ENCODE measurements at regions not wholly inside any gene's neighbourhood (a gene's known extent, or its start where the extent isn't known, plus 50 kb on each side); places are given as distances from the start of the nearest gene placed in this dataset.
"Not testable (repeated sequence)": the region's sequence is repeated elsewhere in the genome, so short reads cannot be mapped to it uniquely, and the experiment has no call there.

GRCh38 chr4:43672265-43672885 is 776.2 kb downstream of the KCTD8 start:
- not testable (repeated sequence) for FAIRE-seq

DNA sequence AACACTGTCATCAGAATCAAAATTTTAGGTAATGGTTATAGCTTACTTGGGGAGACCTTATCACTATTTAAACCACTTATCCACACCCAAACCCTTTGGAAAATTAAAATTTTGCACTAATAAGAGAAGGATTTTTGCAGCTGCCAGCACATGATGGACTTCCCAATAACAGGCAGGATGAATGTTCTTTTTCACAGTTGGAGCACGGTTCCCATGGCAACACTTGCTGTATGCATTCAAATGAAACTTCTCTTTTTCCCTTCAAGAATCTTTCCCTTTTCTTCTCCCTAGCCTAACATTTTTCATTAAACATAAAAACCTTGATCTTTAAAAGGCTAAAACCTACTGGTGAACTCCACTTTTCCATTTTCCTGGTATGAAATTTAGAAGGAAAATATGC is 768.2 kb downstream of the KCTD8 start:
- no peak for FAIRE-seq

- FAIRE-seq, result no peak
These were observed 766.1 kb downstream of the KCTD8 start for GRCh38 chr4:43682551-43682950.

DNA sequence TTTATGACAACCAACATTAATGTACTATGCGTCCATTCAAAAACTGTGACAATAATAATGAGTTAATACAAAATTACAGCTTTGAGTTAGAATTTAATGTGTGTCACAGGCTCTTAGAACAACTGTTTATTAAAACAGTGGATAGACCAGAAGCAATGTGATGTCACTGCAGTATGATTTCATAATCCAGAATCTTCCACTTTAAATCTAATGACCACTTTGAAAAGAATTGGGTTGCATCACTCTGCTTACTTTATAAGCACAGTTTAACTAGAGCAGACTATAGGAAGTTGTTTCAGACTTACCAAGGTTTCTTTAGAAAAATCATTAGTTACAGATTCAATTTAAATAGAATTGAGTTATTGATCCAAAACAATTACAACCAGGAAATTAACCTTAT is 758.5 kb downstream of the KCTD8 start:
- no peak for FAIRE-seq

GRCh38 chr4:43693876-43694275 is 754.7 kb downstream of the KCTD8 start:
- no peak for FAIRE-seq

- no peak for FAIRE-seq
These were observed 739.2 kb downstream of the KCTD8 start for GRCh38 chr4:43709443-43709842.

- FAIRE-seq, result no peak
These were observed 731.8 kb downstream of the KCTD8 start for GRCh38 chr4:43716721-43717395.

DNA sequence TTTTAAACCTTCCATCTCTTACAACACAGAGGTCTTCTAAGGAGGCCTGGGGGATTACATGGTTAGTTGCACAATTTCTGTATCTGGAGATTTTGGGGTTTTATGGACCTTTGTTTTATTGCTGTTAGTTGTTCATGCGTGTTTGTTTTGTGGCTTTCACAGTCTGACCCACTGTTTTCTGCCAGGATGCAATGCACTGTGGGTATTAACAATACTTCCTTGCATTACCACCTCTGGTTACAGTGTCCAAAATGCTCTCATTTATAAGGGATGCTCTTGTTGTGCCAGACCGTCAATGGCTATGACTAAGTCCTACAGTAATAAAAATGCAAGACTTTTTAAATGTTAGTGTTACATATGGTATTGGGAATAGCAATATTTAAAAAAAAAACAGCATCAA is 730.2 kb downstream of the KCTD8 start:
- no peak for FAIRE-seq

DNA sequence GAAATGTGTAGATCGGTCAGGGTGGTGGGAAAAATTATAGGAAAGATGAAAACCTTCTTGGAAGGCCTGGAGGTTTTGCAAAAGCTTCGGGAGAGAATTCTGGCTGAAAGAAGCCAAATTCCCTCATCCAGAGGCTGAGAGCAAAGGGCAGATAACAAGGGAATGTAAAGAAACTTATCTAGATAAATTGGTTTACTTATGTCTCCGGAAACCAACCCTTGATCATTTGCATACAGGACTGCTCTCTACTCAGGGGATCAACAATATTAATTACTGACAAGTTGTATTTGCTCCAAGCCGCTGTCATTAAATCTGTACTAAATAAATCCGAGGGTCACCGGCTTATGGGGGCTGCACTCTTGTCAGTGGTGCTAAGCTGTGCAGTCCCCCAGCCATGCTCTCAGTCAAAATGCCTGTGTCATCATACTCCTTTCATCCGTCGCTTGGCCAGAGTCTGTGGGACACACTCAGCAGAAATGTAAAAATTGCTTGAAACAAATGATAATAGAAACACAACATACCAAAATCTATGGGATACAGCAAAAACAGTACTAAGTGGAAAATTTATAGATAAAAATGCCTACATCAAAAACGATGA is 715.7 kb downstream of the KCTD8 start:
- no peak for FAIRE-seq

GRCh38 chr4:43742083-43742482 is 706.5 kb downstream of the KCTD8 start:
- FAIRE-seq, result no peak

- no peak for FAIRE-seq
These were observed 694.0 kb downstream of the KCTD8 start for GRCh38 chr4:43754566-43754965.

GRCh38 chr4:43757147-43757546 is 691.5 kb downstream of the KCTD8 start:
- FAIRE-seq, result no peak

DNA sequence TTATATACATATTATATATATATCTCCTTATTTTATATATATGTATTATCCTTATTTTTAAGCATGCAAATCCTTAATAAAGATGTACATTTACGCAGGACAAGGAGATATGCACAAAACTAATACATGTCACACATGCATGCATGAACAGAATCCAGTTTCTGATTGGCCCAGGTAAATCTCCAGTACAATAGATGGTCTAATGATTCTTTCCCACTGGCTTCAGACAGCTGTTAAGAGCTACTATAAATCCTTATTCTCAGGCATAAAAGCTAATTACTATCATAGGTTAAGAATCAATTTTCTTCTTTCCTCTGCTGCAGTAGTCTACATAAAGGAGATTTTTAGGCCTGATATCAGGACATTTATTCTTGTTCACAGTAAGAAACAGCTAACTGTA is 689.8 kb downstream of the KCTD8 start:
- FAIRE-seq, result no peak

GRCh38 chr4:43763029-43763610 is 685.5 kb downstream of the KCTD8 start:
- no peak for FAIRE-seq

GRCh38 chr4:43765514-43765913 is 683.1 kb downstream of the KCTD8 start:
- FAIRE-seq, result no peak

GRCh38 chr4:43766648-43767047 is 682.0 kb downstream of the KCTD8 start:
- FAIRE-seq, result no peak

- peak; percentile 98 for FAIRE-seq
These were observed 672.2 kb downstream of the KCTD8 start for GRCh38 chr4:43776371-43776770.

DNA sequence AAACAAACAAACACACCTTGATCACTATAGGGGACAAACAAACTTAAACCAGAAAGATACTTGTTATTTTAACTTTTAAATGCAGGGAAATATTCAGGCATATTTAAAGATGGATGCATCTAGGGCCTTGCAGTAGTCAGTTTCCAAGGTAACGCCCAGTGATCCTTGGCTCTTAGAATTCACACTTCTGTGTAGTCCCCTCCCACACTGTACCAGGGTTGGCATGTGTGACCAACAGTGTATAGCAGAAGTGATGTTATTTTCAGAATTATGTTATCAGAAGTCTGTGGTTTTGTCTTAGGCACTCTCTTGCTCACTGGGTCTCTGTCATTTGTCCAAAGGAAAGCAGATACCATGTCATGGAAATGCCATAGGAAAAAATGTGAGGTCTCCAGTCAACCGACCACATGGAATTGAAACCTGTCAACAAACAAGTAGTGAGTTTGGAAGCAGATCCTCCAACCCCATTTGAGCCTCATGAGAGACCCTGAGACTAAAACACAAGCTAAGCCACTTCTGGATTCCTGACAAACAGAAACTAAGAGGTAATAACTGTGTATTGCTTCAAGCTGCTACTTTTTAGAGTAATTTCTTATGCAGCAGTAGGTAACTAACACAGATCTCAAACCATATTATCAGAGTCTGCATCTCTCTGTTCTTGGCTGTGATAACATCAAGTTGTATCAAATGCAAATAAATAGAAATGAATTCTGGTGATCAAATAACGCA is 670.3 kb downstream of the KCTD8 start:
- FAIRE-seq, result no peak

- no peak for FAIRE-seq
These were observed 667.5 kb downstream of the KCTD8 start for GRCh38 chr4:43781125-43781524.

- FAIRE-seq, result no peak
These were observed 666.2 kb downstream of the KCTD8 start for GRCh38 chr4:43782391-43782790.

DNA sequence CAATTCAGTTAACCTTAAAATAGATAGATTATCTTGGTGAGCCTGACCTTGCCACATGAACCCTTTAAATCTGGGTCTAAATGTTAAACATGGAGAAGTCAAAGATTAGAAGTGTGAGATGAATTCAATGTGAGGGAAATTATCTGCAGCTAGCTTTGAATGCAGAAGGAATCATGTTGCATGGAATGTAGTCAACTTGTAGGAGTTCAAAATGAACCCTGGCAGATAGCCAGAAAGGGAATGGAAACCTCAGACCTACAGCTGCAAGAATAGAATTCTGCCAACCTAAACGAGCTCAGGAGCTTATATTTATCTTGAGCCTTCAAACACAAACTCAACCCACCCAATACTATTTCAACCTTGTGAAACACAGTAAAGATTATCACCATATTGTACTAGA is 632.5 kb downstream of the KCTD8 start:
- no peak for FAIRE-seq

- FAIRE-seq, result no peak
These were observed 626.0 kb downstream of the KCTD8 start for GRCh38 chr4:43822621-43823020.

DNA sequence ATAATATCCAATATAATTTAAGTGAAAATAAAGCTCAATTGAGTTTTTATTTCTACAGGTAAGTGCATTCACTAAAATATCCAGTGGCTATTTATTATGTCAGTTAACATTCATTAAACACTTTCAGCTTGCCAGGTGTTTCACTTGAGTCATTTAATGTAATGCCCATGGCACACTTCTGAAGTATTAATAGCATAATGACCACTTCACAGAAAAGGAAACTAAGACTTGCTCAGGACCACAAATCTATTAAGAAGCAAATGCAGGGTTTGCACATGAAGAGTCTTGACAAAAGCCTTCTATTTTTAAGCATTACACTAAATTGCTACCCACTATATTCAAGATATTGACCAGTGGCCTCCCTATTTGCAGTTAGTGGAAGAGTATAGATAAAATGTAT is 612.7 kb downstream of the KCTD8 start:
- no peak for FAIRE-seq

GRCh38 chr4:43837171-43837570 is 611.4 kb downstream of the KCTD8 start:
- FAIRE-seq, result no peak
